EH (cell line): ENCODE measurements at regions not wholly inside any gene's neighbourhood (a gene's known extent, or its start where the extent isn't known, plus 50 kb on each side); places are given as distances from the start of the nearest gene placed in this dataset.
"Not testable (repeated sequence)": the region's sequence is repeated elsewhere in the genome, so short reads cannot be mapped to it uniquely, and the experiment has no call there.

ENCODE experiments used
- DNase-seq: peaks from one replicate; pipeline ENCODE4 v3.0.0-alpha.2; 2015; ENCODE audit warnings: low read depth

GRCh38 chr20:43364001-43364400, 93.7 kb upstream of the SRSF6 start:
- no peak for DNase-seq

- peak; percentile 38 for DNase-seq
These were observed 94.2 kb upstream of the SRSF6 start for GRCh38 chr20:43363506-43363905.

GRCh38 chr20:43361526-43361925, 96.2 kb upstream of the SRSF6 start:
- no peak for DNase-seq

GRCh38 chr20:43360016-43360415, 97.7 kb upstream of the SRSF6 start:
- DNase-seq, result no peak

- DNase-seq, result no peak
These were observed 98.9 kb upstream of the SRSF6 start for GRCh38 chr20:43358811-43359210.

GRCh38 chr20:43357352-43357751, 100.3 kb upstream of the SRSF6 start:
- DNase-seq, result no peak

- no peak for DNase-seq
These were observed 102.1 kb upstream of the SRSF6 start for GRCh38 chr20:43355610-43356009.

- no peak for DNase-seq
These were observed 104.7 kb upstream of the SRSF6 start for GRCh38 chr20:43352996-43353395.

GRCh38 chr20:43350694-43351093, 107.0 kb upstream of the SRSF6 start:
- not testable (repeated sequence) for DNase-seq

GRCh38 chr20:43349841-43350240, 107.9 kb upstream of the SRSF6 start:
- DNase-seq, result no peak

GRCh38 chr20:43347839-43348238, 109.9 kb upstream of the SRSF6 start:
- not testable (repeated sequence) for DNase-seq

- no peak for DNase-seq
These were observed 112.0 kb upstream of the SRSF6 start for GRCh38 chr20:43345676-43346075.

GRCh38 chr20:43341511-43341910, 116.2 kb upstream of the SRSF6 start:
- DNase-seq, result no peak

- DNase-seq, result no peak
These were observed 120.7 kb upstream of the SRSF6 start for GRCh38 chr20:43337036-43337435.

- no peak for DNase-seq
These were observed 123.6 kb upstream of the SRSF6 start for GRCh38 chr20:43334080-43334479.

GRCh38 chr20:43331906-43332305, 125.8 kb upstream of the SRSF6 start:
- DNase-seq, result no peak

- DNase-seq, result no peak
These were observed 129.0 kb upstream of the SRSF6 start for GRCh38 chr20:43328697-43329096.

- not testable (repeated sequence) for DNase-seq
These were observed 130.5 kb upstream of the SRSF6 start for GRCh38 chr20:43327234-43327633.

- DNase-seq, result no peak
These were observed 131.8 kb upstream of the SRSF6 start for GRCh38 chr20:43325926-43326325.

GRCh38 chr20:43323592-43323991, 133.9 kb upstream of the PTPRT start:
- DNase-seq, result no peak

GRCh38 chr20:43322851-43323250, 133.1 kb upstream of the PTPRT start:
- DNase-seq, result peak; percentile 42

GRCh38 chr20:43320536-43320935, 130.8 kb upstream of the PTPRT start:
- DNase-seq, result no peak

GRCh38 chr20:43318755-43319297, 129.1 kb upstream of the PTPRT start:
- no peak for DNase-seq

- no peak for DNase-seq
These were observed 126.6 kb upstream of the PTPRT start for GRCh38 chr20:43316271-43316670.

GRCh38 chr20:43309266-43309665, 119.6 kb upstream of the PTPRT start:
- no peak for DNase-seq
